ENCODE measurements at regions not wholly inside any gene's neighbourhood (a gene's known extent, or its start where the extent isn't known, plus 50 kb on each side); places are given as distances from the start of the nearest gene placed in this dataset.

- TF ChIP-seq ELK1 (IDR thresholded peaks at IDR 0.05; ENCODE audit: borderline replicate concordance, low read depth, low read length) = no peak
Observed at GRCh38 chr6:168157272-168158212, 78.5 kb upstream of the FRMD1 start (continued).

DNA sequence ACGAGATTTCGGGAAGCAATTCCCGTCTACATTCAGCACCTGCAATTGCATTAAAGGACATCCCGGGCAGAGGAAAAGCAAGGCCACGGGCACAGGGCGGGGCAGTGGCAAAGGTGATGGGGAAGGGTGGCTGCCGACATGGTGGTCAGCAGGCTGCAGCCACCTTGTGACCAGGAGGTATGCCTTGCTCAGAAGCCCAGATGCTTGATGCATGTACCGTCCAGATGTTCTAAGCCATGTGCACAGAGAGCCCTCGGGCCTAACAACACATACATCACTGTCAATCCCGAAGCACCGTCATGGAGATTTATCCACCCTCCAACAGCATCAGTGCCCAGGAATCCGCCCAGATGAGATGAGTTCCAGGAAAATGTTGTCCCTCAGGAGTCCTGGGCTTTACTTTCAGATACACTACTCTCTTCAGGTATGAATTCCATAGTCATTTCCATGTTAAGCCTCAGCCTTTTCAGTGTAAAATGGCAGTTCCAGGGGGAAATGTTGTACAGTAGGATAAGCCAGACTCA lies 77.8 kb upstream of the FRMD1 start:
- Histone ChIP-seq H3K36me3 (ENCODE audit: control insufficient read depth, insufficient read depth, low read length) (no peaks in the 10 kb centered on the region), H3K56ac (ENCODE audit: extremely low read depth, insufficient read depth, low read length) (no peak overlapping the region), H2BK5ac (ENCODE audit: low read depth, low read length, poor library complexity, severe bottlenecking) (no peak overlapping the region), H4K5ac (ENCODE audit: low read depth, low read length) (no peak overlapping the region), H3K14ac (replicated peaks; ENCODE audit: low read depth, low read length) (no peak overlapping the region; the same call in 1 of the 2 replicates), H3K9ac (ENCODE audit: low read depth, low read length) (no peak overlapping the region), H3K9me1 (ENCODE audit: insufficient read depth, low read length) (no peaks in the 10 kb centered on the region), H4K91ac (ENCODE audit: insufficient read depth, low read depth, low read length) (no peak overlapping the region), H4K20me1 (ENCODE audit: insufficient read depth, low read length) (no peaks in the 10 kb centered on the region), H2BK15ac (ENCODE audit: low read depth, low read length) (no peak overlapping the region), H3K18ac (ENCODE audit: low read depth, low read length) (no peak overlapping the region), H3K4me1 (ENCODE audit: control insufficient read depth, insufficient read depth, low read length) (peaks cover 8% of the 10 kb centered on the region), H2AK5ac (ENCODE audit: low read depth, low read length) (no peak overlapping the region), H3K23ac (ENCODE audit: low read depth, low read length) (no peak overlapping the region; the same call in 1 of the 2 replicates), H3K4me2 (ENCODE audit: low read depth, low read length) (peak overlapping the region; percentile 69; the same call in 1 of the 2 replicates), H3K27ac (ENCODE audit: insufficient read depth, low read length) (no peak overlapping the region), H2AK9ac (replicated peaks; ENCODE audit: low read depth, low read length, poor library complexity) (no peak overlapping the region), H2BK120ac (ENCODE audit: low read depth, low read length) (no peak overlapping the region), H2AFZ (replicated peaks; ENCODE audit: low read length, poor library complexity) (peak overlapping the region; percentile 49), H3K9me3 (ENCODE audit: control insufficient read depth, insufficient read depth, low read length) (no peaks in the 10 kb centered on the region), H3K4ac (ENCODE audit: low read depth, low read length) (peak overlapping the region; percentile 47; the same call in 1 of the 2 replicates), H3K79me1 (ENCODE audit: low read depth in 1 of 2, low read length in 2 of 2) (no peaks in the 10 kb centered on the region), H3K4me3 (ENCODE audit: insufficient read depth, low read depth, low read length) (no peak overlapping the region), H4K8ac (ENCODE audit: low read depth in 2 of 2, low read length in 2 of 2) (0 out of 4 replicates have a peak overlapping the region, but pooled peaks of 1 of the 2 experiments have one; percentile 16), H2BK20ac (ENCODE audit: low read depth, low read length) (0 out of 2 replicates have a peak overlapping the region, but pooled peaks have one; percentile 17), H3K27me3 (ENCODE audit: control insufficient read depth, insufficient read depth, low read length) (no peaks in the 10 kb centered on the region)
- in situ Hi-C loops (cut with MboI; ENCODE audit: low sequenced_read_pairs) = no loop called here
- intact Hi-C loops (cut with micrococcal nuclease) = loop anchor here (10.0 kb wide), 1 partner anchor 1368 kb away; no protein-coding TSS in a partner anchor
- BruUV-seq (replicated peaks) = no TSS peak
- POLR2A ChIA-PET (ENCODE audit: unreplicated experiment) = no interaction called here
- no peak for DNase-seq
- WGBS, 2 experiments (ENCODE audit: extremely low coverage in 2 of 2, insufficient read length in 1 of 2) = 80% methylated on average over 1 of the region's 12 CpGs; no CpG with 5 or more reads in 1 of the 2 experiments
- CTCF ChIA-PET = no interaction called here
- ATAC-seq (ENCODE audit: low read depth) = no peak
- dilution Hi-C loops (cut with HindIII; ENCODE audit: low sequenced_read_pairs, unreplicated experiment) = no loop called here
- TF ChIP-seq MAFK (IDR thresholded peaks at IDR 0.05; ENCODE audit: low read depth, low read length) (no peak), ELK1 (IDR thresholded peaks at IDR 0.05; ENCODE audit: borderline replicate concordance, low read depth, low read length) (no peak), MAZ (IDR thresholded peaks at IDR 0.05; ENCODE audit: borderline replicate concordance, low read depth, low read length) (no peak), RAD21 (IDR thresholded peaks at IDR 0.05; ENCODE audit: low read length) (no peak), CTCF (conservative IDR thresholded peaks at IDR 0.05; ENCODE audit: low read depth, low read length) (no peak), POLR2A (IDR thresholded peaks at IDR 0.05; ENCODE audit: low read depth, low read length) (no peak), MXI1 (IDR thresholded peaks at IDR 0.05; ENCODE audit: borderline replicate concordance, low read depth, low read length) (no peak)
- TF ChIP-seq, protein P1, sequence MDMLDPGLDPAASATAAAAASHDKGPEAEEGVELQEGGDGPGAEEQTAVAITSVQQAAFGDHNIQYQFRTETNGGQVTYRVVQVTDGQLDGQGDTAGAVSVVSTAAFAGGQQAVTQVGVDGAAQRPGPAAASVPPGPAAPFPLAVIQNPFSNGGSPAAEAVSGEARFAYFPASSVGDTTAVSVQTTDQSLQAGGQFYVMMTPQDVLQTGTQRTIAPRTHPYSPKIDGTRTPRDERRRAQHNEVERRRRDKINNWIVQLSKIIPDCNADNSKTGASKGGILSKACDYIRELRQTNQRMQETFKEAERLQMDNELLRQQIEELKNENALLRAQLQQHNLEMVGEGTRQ (IDR thresholded peaks at IDR 0.05; ENCODE audit: low read depth, low read length) = no peak

Data from IMR-90 (cell line).